PC-9 (cell line): ENCODE measurements at regions not wholly inside any gene's neighbourhood (a gene's known extent, or its start where the extent isn't known, plus 50 kb on each side); places are given as distances from the start of the nearest gene placed in this dataset.

ENCODE experiments used
- EZH2 ChIP-seq: fragments of 200-600 bp; sonication (generic); IDR thresholded peaks from 2 replicates; pipeline ENCODE4 v1.8.0; 2017; ENCODE audit warnings: antibody characterized with exemption, low read depth
- TF ChIP-seq, protein P1 (sequence below): fragments of 200-600 bp; sonication (generic); conservative IDR thresholded peaks from 2 replicates; pipeline ENCODE4 v1.6.1; 2017; ENCODE audit warnings: mixed run types, antibody characterized with exemption, mild to moderate bottlenecking, moderate library complexity

DNA sequence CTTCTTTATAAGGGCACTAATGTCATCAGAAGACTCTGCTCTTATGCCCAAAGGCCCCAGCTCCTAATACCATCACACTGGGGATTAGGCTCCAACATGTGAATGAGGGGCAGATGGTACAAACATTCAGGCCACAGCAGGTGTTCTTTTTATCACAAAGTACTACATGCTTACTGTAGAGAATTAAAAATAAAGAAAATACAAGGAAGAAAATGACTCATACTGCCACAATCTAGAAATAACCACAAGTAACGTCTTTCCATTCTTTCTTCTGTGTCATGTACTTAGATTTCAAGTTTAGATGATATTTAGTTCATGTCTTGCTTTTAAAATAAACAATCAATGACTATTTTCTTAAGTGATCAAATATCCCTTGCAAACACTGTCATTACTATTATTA, 100.3 kb upstream of the NEDD4L start:
- no peak for TF ChIP-seq EZH2
- TF ChIP-seq, protein P1, sequence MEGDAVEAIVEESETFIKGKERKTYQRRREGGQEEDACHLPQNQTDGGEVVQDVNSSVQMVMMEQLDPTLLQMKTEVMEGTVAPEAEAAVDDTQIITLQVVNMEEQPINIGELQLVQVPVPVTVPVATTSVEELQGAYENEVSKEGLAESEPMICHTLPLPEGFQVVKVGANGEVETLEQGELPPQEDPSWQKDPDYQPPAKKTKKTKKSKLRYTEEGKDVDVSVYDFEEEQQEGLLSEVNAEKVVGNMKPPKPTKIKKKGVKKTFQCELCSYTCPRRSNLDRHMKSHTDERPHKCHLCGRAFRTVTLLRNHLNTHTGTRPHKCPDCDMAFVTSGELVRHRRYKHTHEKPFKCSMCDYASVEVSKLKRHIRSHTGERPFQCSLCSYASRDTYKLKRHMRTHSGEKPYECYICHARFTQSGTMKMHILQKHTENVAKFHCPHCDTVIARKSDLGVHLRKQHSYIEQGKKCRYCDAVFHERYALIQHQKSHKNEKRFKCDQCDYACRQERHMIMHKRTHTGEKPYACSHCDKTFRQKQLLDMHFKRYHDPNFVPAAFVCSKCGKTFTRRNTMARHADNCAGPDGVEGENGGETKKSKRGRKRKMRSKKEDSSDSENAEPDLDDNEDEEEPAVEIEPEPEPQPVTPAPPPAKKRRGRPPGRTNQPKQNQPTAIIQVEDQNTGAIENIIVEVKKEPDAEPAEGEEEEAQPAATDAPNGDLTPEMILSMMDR, result no peak
